Right ventricle myocardium superior (tissue), 1 donor: ENCODE measurements at regions not wholly inside any gene's neighbourhood (a gene's known extent, or its start where the extent isn't known, plus 50 kb on each side); places are given as distances from the start of the nearest gene placed in this dataset.

Source experiments
- ATAC-seq: fragments of 200-7000 bp; cut with Tn5 transposase; one replicate; pipeline ENCODE4 v1.9.1; 2020; ENCODE audit warnings: mild to moderate bottlenecking; ENCODE audit not compliant: poor library complexity
- DNase-seq: peaks from one replicate; pipeline ENCODE4 v3.0.0-alpha.2; 2020
- intact Hi-C: fragments of 100-400 bp; cut with DNase I; formaldehyde crosslinking; loops from one replicate; pipeline ENCODE4 v1.11.2; 2022
- donor health status: DM: no; HTN: yes; CAD: no; lungs with severe emphysema.

DNA sequence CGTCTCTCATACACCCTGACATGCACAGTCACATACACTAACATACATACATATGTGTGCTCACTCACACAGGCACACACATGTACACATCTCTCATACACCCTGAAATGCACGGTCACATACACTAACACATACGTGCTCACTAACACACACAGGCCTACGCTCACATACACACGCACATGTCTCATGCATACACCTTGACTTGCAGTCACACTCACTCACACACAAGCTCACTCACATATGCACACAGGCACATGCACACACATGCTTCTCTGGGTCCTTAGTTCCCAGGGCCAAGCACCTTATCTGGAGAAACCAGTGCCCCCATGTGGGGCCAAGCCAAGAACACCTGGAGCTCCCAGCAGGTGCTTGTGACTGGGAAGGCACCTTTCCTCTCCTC lies 240.3 kb downstream of the RBFOX3 start:
- intact Hi-C loops: no loop called here
- DNase-seq: no peak
- no peak for ATAC-seq

DNA sequence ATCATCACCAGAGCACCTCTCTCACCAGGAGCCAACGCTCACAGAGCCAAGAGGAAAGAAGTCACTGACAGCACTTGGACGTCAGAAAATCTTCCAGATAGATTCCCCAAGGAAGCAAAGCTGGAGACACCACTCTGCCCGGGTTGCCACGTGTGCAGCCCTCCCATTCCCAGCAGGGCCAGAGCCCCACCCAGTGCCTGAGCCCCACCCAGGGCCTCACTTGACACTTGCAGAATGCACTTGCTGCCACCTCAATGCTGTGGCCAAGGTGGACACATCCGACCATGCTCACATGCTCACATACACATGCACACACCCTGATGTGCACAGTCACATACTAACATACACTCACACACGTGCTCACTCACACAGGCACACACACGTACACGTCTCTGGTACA lies 240.7 kb downstream of the RBFOX3 start:
- intact Hi-C loops: no loop called here
- no peak for ATAC-seq
- DNase-seq: peak; percentile 9

DNA sequence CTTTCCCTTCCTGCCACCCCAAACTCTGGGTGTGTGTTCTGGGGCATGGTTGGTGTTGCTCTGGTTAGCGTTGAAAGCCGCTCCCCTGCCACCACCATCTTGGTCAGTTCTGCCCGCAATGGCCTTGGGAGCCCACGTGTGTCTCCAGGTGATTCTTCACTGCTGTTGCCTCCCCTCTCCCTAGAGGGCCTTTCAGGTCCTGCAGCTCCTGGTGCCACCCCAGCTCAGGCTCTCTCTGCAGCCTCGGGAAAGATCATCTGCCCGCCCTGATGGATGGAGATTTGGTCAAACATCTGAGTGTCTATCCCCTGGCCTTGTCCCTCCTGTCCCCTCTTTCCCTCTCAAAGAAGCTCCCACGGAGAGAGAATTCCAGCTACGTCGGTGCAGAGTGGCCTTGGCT lies 241.3 kb downstream of the RBFOX3 start:
- intact Hi-C loops: no loop called here
- no peak for ATAC-seq

DNA sequence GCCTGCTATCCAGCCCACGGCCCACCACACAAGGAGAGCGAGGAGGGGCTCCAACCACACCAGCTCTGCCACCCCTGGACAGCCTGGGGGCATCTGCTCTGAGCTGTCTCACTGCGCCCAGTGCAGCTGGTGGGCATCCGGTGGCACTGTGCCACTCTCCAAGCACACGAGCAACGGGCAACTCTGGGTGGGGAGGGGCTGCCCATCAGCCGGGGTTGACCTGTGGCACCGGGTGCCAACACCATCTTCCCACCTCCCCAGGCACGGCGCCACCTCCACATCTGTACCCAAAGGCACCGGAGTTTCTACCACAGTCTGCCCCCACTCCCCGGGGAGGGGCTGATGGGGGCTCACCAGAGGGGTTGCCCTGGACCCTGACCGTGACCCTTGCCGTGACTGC lies 241.8 kb downstream of the RBFOX3 start:
- intact Hi-C loops: no loop called here
- ATAC-seq (no peak), DNase-seq (peak; percentile 28)

More for the DNA sequence above, 241.3 kb downstream of the RBFOX3 start:
- DNase-seq: peak; percentile 2

DNA sequence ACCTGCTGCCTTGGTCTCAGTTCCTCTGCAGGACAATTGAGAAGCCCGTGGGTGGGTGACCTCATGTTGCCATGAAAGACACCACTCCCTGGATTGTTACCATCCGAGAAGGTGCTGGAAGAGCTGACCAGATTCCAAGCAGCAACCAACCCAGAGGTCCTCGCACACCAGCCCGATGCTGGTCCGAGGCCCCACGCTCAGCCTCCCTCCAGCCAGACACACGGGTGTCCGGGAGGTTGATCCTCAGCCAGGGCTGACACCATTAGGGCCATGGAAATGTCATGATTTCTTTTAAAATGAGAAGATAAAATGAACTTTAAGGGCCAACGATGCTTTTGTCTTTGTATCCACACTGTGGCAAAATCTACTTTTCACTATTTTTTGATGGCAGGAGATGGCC lies 242.3 kb downstream of the RBFOX3 start:
- ATAC-seq (no peak), DNase-seq (no peak)
- intact Hi-C loops: no loop called here

DNA sequence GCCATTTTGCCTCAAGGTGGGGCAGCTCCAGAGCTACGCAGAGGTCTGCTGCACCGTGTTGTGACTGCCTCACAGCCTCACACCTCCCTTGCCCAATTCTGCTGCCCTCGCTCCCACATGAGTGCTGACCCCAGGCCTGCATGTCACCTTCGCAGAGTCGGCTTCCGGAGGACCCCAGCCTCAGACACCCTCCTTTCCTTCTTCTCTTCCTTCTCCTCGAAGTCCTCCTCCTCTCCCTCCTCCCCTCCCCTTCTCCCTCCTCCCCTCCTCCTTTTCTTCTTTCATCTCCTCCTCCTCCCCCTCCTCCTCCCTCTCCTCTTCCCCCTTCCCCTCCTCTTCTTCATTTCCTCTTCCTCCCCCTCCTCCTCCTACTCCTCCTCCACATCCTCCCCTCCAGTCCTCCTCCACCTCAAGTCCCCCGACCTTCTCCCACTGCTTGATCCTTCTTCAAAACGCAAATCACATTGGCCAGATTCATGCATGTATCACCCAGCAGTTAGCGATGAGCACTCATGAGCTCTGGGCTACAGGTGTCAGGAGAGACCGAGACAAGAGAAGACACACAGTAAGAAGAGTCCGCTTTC lies 243.8 kb downstream of the RBFOX3 start:
- intact Hi-C loops: no loop called here
- DNase-seq (no peak), ATAC-seq (no peak)

DNA sequence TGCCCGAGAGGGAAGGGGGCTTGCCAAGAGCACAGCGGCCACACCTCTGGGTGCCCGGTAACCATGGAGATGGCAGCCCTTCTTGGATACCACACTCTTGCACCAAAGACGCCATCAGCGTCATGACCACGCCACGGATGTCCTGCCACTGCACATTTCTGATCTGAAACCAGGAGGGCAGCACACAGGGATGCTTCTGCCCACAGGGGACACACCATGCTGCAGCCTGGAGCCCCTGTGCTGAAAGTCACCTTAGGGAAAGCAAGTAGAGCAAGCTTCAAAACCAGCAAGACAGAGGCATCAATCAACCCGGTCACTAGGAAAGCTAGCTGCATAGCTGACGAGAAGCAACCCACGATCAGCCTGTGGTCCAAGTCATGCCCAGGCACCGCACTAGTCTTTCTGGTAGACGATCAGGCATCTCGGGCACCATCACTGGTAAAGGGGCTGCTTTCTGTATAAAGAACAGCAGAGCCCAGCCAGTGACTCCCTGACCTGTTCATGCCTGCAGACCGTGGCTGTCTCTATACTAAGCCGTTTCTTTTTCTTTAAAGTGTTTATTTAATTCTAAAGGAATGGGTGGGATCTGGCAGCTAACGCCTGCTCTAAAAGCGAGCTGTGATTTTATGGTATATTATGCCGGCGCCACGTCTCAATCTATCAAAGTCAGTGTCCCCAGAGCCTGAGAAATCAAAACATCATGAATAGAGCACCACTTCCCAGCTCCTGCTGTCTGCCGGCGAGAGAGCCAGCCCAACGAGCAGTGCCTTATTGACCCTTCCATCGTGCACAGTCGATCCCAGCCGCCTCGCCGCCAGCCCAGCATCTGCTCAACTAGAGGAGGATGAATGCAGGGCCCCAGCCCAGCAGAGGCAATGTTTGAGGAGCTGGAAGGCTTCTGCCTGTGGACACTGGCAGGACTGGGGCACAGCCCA lies 244.7 kb downstream of the RBFOX3 start:
- DNase-seq: peak; percentile 13
- intact Hi-C loops: no loop called here
- no peak for ATAC-seq

DNA sequence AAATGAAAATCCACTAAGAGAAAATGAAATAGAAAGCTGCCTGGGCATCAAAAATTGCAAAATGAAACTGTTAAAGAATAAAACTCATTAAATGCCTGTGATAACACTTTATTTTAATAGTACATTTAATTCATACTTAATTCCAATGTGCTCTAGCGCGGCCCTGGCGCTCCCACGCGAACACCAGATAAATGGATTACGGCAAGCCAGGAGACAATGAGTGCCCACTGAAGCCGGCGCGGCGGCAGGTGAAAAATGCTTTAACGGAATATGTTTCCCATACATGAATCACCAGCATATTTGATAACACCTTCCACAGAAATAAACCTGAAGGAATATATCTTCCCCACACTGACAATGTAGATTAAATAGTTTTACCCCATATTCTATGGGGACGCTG lies 245.5 kb downstream of the RBFOX3 start:
- intact Hi-C loops: no loop called here
- DNase-seq: peak; percentile 1
- ATAC-seq: no peak

DNA sequence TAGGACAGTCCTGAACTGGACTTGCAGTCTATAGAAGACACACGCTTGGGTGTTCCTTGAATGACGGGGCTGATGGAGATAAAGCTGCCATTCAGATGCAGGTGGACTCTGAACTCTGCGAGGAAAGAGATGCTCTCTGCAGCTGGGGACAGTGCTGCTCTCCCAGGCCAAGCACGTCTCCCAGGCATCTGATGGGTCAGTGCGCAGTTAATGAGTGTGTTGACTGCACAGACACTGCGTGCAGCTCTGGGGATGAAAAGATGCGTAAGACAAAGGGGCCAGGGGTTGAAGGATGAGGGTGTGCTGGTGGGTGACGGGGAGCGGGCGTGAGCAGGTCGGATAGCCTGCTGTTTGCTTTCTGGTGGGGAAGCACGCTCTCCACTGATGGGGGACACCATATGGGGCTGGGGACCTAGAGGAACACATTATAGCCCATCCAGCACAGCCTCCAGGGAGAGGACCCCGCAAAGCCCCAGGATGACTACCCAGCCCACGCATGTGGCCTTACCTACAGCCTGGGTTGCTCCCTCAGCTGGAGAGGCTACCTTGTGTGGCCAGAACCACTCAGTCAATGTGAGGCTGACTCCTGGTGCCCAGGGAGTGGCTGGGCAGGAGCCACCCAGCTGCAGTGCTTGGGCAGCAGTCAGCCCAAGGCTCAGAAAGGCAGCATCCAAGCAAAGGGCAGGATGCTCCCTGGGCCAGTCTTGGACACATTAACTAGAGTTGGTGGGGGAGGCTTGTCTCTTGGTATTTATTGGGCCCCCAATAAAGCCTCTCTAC lies 246.3 kb downstream of the RBFOX3 start:
- no peak for DNase-seq
- intact Hi-C loops: no loop called here
- ATAC-seq: no peak

DNA sequence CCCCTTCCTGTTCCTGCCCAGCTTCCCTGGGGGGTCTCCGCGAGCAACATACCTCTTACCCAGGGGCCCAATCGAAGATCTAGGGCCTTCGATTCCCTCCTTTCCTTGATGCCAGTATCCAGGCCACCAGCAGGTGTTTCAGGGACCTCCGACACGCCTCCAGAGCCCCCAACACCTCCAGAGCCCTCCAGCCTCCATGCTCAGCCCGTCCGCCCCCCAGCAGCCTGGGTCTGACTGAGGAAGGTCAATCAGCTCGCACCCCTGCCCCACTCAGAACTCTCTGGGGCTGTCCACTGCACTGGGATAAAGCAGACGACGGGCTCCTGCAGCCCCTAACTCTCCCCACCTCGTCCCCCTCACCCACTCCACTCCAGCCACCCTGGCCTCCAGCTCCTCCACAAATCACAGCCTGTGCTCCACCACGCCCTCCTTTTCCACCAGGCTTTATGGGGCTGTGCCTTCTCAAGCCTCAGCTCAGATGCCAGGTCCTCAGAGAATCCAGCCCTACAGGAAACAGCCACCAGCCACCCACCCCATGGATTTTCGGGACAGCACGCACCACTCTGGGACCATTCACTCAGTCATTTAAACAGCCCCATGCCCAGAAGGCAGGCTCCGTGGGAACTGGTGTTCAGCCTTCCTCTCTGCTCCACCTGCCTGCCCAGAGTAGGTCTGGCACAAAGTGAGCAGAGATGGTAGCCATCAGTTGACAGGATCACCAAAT lies 247.1 kb downstream of the RBFOX3 start:
- intact Hi-C loops: no loop called here
- no peak for ATAC-seq
- DNase-seq: peak; percentile 6

DNA sequence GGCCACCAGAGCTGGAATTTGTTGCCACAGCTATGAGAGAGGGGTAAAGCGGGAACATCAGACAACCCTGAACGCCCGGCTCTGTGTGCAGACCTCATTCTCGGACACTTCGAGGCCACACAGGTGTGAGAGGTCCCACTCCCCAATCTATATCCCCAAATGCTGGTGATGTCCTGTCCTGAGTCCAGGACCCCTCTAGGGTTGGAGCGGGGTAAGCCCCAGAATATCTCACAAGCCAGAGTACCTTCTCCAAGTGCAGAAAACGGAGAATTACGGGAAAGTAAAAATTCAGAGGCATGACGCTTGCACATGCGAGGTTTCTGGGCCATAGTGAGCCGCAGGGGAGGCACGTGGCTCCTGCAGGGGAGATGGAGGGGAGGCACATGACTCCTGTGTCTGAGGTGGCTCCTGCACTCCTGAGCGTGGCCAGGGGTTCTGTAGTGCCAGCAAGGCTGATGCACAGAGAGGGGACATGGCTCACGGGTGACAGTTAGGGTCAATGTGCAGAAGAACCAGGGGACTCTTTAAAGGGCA lies 248.0 kb downstream of the RBFOX3 start:
- ATAC-seq (no peak), DNase-seq (no peak)
- intact Hi-C loops: no loop called here

DNA sequence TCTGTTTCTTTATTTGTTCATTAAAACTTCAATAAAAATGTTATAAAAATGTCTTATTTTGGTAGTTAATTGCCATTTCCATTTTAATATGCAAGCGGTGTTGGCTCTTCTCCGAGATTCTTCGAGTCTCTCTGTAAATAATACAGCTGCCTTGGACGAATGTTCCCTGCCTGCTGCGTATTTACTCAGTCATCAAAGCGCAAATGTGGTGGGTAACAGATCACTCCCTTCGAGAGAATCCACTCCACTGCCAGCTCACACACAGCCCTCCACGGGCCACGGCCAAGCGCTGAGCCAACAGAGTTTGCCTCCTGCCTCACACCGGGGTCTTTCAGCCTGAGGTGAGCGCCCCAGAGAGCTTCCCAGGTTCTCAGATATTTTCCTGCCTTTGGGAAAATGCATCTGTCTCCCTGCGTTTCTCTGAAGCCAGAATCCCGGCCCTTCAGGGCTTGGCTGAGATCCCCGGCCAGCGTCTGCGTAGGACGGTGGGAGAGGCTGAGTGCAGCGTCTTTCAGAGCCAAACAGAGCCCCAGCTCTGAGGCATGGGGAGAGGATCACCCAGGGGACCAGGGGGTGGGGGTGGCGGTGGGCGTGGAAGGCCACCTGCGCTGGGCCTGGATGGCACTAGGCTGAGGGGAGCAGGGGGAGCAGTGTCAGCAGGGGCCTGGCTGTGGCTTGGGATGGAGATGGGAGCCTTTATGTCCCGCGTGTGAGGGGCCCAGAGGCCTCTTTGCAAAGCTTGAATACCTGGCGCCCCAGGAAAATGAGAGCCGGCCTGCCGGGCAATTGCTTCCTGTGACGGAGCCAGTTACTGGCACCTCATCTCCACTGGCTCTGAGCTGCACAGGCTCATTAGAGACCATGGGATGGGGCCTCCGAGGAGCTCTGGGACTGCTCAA lies 248.7 kb downstream of the RBFOX3 start:
- peak; percentile 3 for DNase-seq
- no peak for ATAC-seq

DNA sequence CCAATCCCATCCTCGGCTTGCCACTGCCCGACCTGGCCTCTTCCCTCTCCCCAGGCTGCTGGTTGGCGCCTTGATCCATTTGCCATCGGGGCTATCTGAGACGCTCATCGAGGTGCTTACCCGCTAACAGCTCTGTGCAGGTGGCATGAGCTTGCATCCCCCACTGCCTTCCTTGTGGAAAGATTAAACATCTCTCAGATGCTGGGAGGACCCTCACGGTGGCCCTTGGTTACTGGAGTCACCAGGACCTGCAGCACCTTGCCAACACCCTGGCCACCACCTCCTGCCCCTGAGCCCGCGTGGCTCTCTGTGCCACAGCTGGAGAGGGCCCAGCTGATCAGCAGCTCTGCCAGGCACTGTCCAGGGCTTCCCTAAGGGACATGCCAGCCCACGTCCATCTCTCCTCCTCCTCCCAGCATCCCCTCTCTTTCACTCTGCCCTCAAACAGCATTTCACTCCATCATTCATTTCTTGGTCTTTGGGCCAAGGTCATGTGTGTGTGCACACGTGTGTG lies 249.6 kb downstream of the RBFOX3 start:
- DNase-seq: no peak
- intact Hi-C loops: no loop called here
- ATAC-seq: no peak

More for the DNA sequence above, 248.7 kb downstream of the RBFOX3 start:
- intact Hi-C loops: no loop called here

DNA sequence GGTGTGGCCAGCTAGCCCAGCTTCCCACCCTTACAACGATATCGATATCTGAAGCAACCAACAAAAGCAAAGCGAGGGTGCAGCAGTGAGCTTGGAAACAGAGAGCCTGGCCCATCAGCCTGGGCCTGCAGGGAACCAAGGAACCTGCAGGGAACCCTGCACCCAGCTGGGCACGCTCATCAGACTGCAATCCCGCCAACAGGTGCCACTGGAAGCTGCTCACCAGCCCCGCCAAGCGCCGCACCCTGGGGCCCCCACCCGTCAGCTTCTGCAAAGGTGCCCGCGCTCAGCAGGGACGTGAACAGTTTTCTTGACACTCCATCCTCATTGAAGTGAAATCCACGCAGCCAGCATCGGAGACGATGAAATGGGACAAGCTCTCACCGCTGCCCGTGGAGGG lies 250.7 kb downstream of the RBFOX3 start:
- ATAC-seq (no peak), DNase-seq (peak; percentile 24)
- intact Hi-C loops: no loop called here

DNA sequence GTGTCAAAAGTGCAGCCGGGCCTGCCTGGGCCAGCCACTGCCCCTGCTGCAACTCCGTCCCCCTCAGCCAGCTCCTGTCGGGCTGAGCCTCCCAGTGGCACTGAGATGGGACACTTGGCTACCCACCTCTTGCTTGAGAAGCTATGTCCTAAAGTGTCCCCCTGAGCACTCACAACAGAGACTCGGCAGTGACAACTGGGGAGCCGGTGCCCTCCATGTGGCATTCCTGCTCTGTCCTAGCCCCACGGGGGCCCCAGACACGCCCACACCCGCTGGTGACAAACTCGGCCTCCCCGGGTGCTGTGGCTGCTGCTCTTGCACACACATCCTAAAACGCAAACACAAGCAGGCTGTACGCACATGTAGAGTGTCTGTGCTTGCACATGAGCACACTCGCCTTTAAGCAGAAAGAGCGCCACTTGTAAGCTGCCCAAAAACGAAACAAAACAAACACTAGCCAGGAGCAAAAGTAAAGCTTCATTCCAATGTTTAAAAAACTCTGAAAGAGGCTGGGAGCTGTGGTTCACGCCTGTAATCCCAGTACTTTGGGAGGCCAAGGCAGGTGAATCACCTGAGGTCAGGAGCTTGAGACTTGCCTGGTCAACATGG lies 253.9 kb downstream of the RBFOX3 start:
- DNase-seq: peak; percentile 24
- intact Hi-C loops: no loop called here

DNA sequence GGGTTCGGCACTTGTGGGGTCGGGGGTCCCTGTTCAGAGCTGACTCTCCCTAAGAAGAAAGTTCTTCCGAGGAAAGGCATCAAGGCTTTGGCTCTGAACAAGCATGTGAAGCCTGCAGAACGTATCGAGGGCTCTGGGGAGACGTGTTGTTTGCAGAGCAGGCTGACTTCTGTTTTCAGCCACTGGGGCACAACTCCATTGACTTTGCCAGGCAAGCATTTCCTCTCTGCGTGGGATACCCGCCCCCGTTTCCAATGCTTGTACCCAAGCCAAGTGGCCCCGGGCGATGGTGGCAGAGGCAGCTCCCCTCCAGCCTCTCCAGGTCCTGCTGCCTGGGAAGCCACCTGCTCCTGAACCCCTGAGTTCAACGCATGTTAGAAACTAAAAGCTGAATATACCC lies 255.7 kb downstream of the RBFOX3 start:
- ATAC-seq (no peak), DNase-seq (peak; percentile 4)
- intact Hi-C loops: no loop called here

More for the DNA sequence above, 253.9 kb downstream of the RBFOX3 start:
- no peak for ATAC-seq

DNA sequence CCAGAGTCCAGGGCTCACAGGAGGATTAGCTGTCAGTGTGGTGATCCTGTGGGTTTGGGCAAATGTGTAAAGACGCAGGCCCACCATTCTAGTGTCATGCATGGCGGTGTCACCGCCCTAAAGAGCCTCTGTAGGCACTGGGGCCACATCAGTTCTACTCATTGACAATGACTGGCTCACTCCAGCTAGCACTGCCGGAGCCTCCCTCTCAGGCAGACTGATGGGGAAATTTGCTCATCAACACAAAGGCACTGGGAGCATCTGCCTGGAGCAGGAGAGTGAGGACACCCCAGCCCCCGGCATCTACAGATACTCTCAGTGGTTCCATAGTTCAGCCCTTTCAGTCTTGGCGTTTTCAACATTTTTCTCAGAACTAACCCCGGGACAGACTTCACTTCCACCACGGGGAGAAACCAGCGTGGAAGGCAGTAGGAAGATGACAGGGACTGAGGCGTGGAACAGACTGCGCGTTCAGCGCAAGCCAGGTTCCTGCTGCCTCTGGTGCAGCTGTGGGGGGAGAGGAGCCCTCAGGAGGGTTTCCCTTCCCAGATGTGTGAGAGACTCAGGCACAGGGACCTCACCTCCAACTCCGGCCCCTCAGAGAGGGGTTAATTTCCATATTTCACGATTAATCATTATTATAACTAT lies 256.6 kb downstream of the RBFOX3 start:
- intact Hi-C loops: no loop called here
- DNase-seq (peak; percentile 8), ATAC-seq (no peak)
